CD14-positive monocyte (primary cell): ENCODE measurements at regions not wholly inside any gene's neighbourhood (a gene's known extent, or its start where the extent isn't known, plus 50 kb on each side); places are given as distances from the start of the nearest gene placed in this dataset.
"Not testable (repeated sequence)": the region's sequence is repeated elsewhere in the genome, so short reads cannot be mapped to it uniquely, and the experiment has no call there.

ENCODE experiments used
- DNase-seq, 3 donors: peaks; one replicate each; pipeline ENCODE4 v3.0.0-alpha.2; 2011 to 2022
- H2AFZ ChIP-seq: 2 replicates; pipeline ENCODE4 v1.6.0; 2012; ENCODE audit warnings: mild to moderate bottlenecking, low read depth, low read length, inconsistent platforms; ENCODE audit not compliant: insufficient read depth, poor library complexity, severe bottlenecking
- H3K27ac ChIP-seq, 2 donors: 1 replicate in 1 of 2; 2 replicates in 1 of 2; pipeline ENCODE4 v1.5.1; 2012 to 2013; ENCODE audit warnings: low read length in 2 of 2, control low read depth in 1 of 2, inconsistent platforms in 1 of 2, low read depth in 1 of 2, mild to moderate bottlenecking in 1 of 2
- H3K27me3 ChIP-seq, 2 donors: one replicate each; pipeline versions ENCODE4 v1.6.0 to v1.6.1; 2011 to 2013; ENCODE audit warnings: low read length in 2 of 2; ENCODE audit not compliant: control insufficient read depth in 2 of 2, insufficient read depth in 2 of 2
- H3K36me3 ChIP-seq, 2 donors: replicated peaks in 1 of 2; 1 replicate in 1 of 2; 2 replicates in 1 of 2; pipeline versions ENCODE4 v1.5.1 to v1.6.1; 2012 to 2013; ENCODE audit warnings: low read length in 2 of 2, control low read depth in 1 of 2, inconsistent platforms in 1 of 2, mild to moderate bottlenecking in 1 of 2; ENCODE audit not compliant: insufficient read depth in 2 of 2, control insufficient read depth in 1 of 2
- H3K4me1 ChIP-seq, 2 donors: 1 replicate in 1 of 2; 2 replicates in 1 of 2; pipeline versions ENCODE4 v1.5.1 to v1.6.1; 2012 to 2013; ENCODE audit warnings: low read length in 2 of 2, control low read depth in 1 of 2, inconsistent platforms in 1 of 2, mild to moderate bottlenecking in 1 of 2, moderate library complexity in 1 of 2; ENCODE audit not compliant: insufficient read depth in 2 of 2, control insufficient read depth in 1 of 2
- H3K4me2 ChIP-seq: replicated peaks from 2 replicates; pipeline ENCODE3; 2012; ENCODE audit warnings: low read length, moderate library complexity, mild to moderate bottlenecking; ENCODE audit not compliant: poor library complexity, severe bottlenecking; ENCODE audit errors: extremely low read depth
- H3K4me3 ChIP-seq, 3 experiments: fragments of 200-600 bp in 1 of 3; sonication (generic) in 1 of 3; replicated peaks in 1 of 3; 1 replicate in 2 of 3; 2 replicates in 1 of 3; pipeline ENCODE4 v1.5.1; 2011 to 2013; ENCODE audit warnings: low read length in 3 of 3, mild to moderate bottlenecking in 3 of 3, control low read depth in 2 of 3, low read depth in 2 of 3, inconsistent platforms in 1 of 3, moderate library complexity in 1 of 3
- H3K79me2 ChIP-seq: 2 replicates; pipeline ENCODE4 v1.6.0; 2012; ENCODE audit warnings: mild to moderate bottlenecking, control low read depth, inconsistent platforms, low read length, moderate library complexity; ENCODE audit not compliant: insufficient read depth
- H3K9ac ChIP-seq: 2 replicates; pipeline ENCODE4 v1.6.0; 2017; ENCODE audit warnings: low read length, mild to moderate bottlenecking; ENCODE audit not compliant: insufficient read depth, poor library complexity, severe bottlenecking
- H3K9me3 ChIP-seq, 2 donors: replicated peaks in 1 of 2; 1 replicate in 1 of 2; 2 replicates in 1 of 2; pipeline versions ENCODE4 v1.5.1 to v1.6.1; 2012 to 2013; ENCODE audit warnings: low read length in 2 of 2, control low read depth in 1 of 2; ENCODE audit not compliant: control insufficient read depth in 1 of 2, insufficient read depth in 1 of 2
- H4K20me1 ChIP-seq: 2 replicates; pipeline ENCODE4 v1.6.0; 2012; ENCODE audit warnings: mild to moderate bottlenecking, low read length, control low read depth, moderate library complexity; ENCODE audit not compliant: insufficient read depth
- H3K27ac Mint-ChIP-seq, 7 donors: one replicate each; pipeline ENCODE4 v1.8.0; 2020; ENCODE audit warnings: mild to moderate bottlenecking in 7 of 7, mixed read lengths in 7 of 7, moderate library complexity in 6 of 7, inconsistent platforms in 2 of 7
- H3K27me3 Mint-ChIP-seq, 3 donors: one replicate each; pipeline ENCODE4 v1.8.0; 2021 to 2022; ENCODE audit warnings: low read depth in 3 of 3, mild to moderate bottlenecking in 3 of 3, mixed read lengths in 3 of 3, moderate library complexity in 3 of 3, inconsistent platforms in 1 of 3
- H3K36me3 Mint-ChIP-seq, 2 donors: one replicate each; pipeline ENCODE4 v1.8.0; 2020; ENCODE audit warnings: mixed read lengths in 2 of 2, inconsistent platforms in 1 of 2, mild to moderate bottlenecking in 1 of 2
- H3K4me1 Mint-ChIP-seq: one replicate; pipeline ENCODE4 v1.8.0; 2020; ENCODE audit warnings: mild to moderate bottlenecking, mixed read lengths
- H3K4me3 Mint-ChIP-seq, 2 donors: one replicate each; pipeline ENCODE4 v1.8.0; 2020; ENCODE audit warnings: mild to moderate bottlenecking in 2 of 2, mixed read lengths in 2 of 2, moderate library complexity in 1 of 2
- H3K9me3 Mint-ChIP-seq, 7 donors: one replicate each; pipeline ENCODE4 v1.8.0; 2020 to 2022; ENCODE audit warnings: mixed read lengths in 7 of 7, mild to moderate bottlenecking in 6 of 7, moderate library complexity in 6 of 7, inconsistent platforms in 2 of 7
- WGBS: methylation state at CpG from one replicate; pipeline ENCODE4 v1.1.5; 2013; ENCODE audit warnings: missing lambda C conversion rate; ENCODE audit not compliant: insufficient coverage; 5-methylcytosine and 5-hydroxymethylcytosine counted together
- intact Hi-C, 2 donors: fragments of 100-400 bp; cut with micrococcal nuclease; formaldehyde crosslinking; loops; one replicate each; pipeline versions ENCODE4 v1.15.0 to v1.15.1; 2023
- TF ChIP-seq, protein P1 (sequence below): fragments of 200-600 bp; IDR thresholded peaks from one replicate; pipeline ENCODE4 v1.8.0; 2022; ENCODE audit warnings: antibody characterized with exemption, mild to moderate bottlenecking

DNA sequence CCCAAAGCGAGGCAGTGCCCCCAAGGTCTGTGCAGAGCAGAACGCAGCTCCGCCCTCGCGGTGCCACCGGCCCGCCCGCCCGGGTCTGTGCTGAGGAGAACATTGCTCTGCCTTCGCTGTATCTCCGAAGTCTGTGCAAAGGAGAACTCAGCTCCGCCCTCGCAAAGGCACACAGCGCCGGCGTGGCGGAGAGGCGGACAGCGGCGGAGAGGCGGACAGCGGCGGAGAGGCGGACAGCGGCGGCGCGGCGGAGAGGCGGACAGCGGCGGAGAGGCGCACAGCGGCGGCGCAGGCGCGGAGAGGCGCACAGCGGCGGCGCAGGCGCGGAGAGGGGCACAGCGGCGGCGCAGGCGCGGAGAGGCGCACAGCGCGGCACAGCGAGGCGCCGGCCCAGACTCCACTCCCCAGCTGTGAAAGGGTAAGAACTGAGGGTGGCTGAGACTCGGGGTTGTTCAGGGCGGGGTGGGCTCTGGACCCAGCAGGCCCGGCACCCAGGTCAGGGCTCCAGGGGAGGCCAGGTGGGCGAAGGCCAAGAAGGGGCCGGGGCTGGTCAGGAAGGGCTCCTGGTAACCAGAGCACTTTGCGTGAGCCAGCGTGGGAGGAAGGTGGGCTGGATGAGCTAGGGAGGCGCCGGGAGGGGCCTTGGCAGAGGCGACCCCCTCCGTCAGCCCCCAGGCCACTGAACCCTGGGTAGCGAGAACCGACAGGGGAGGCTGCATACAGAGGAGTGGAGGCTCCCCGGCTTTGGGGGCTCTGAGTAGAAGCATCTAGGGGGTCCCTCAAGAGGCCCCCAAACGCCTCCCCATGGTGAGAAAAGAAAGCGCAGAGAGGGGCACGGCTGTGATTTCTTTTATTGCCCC lies 53.4 kb downstream of the VPREB1 start:
- DNase-seq: peak; percentile 45 to 72 (median 70)
- H3K4me3 ChIP-seq: peak overlapping the region; percentile 79 to 96 (median 80)
- WGBS: under 1% methylated on average over 49 of the region's 72 CpGs
- H3K9me3 Mint-ChIP-seq, intact Hi-C loops, H3K9me3 ChIP-seq, H3K27me3 ChIP-seq, H3K4me1 ChIP-seq, H3K36me3 ChIP-seq, H3K27me3 Mint-ChIP-seq: not testable (repeated sequence)
- peaks cover 15 to 19% of the 10 kb centered on the region in 2 donors for H3K36me3 Mint-ChIP-seq
- H3K27ac Mint-ChIP-seq: peak overlapping the region; percentile 77 to 90 (median 85)
- peak overlapping the region; percentile 85 to 87 for H3K4me3 Mint-ChIP-seq
- TF ChIP-seq, protein P1, sequence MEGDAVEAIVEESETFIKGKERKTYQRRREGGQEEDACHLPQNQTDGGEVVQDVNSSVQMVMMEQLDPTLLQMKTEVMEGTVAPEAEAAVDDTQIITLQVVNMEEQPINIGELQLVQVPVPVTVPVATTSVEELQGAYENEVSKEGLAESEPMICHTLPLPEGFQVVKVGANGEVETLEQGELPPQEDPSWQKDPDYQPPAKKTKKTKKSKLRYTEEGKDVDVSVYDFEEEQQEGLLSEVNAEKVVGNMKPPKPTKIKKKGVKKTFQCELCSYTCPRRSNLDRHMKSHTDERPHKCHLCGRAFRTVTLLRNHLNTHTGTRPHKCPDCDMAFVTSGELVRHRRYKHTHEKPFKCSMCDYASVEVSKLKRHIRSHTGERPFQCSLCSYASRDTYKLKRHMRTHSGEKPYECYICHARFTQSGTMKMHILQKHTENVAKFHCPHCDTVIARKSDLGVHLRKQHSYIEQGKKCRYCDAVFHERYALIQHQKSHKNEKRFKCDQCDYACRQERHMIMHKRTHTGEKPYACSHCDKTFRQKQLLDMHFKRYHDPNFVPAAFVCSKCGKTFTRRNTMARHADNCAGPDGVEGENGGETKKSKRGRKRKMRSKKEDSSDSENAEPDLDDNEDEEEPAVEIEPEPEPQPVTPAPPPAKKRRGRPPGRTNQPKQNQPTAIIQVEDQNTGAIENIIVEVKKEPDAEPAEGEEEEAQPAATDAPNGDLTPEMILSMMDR: peak; percentile 24
- H3K4me2 ChIP-seq: peak overlapping the region; percentile 54
- H3K79me2 ChIP-seq: peaks cover 36% of the 10 kb centered on the region
- H3K27ac ChIP-seq: peak overlapping the region; percentile 82 to 88
- peaks cover 22% of the 10 kb centered on the region for H3K4me1 Mint-ChIP-seq
- peak overlapping the region; percentile 85 for H3K9ac ChIP-seq
- H2AFZ ChIP-seq: peak overlapping the region; percentile 81
- H4K20me1 ChIP-seq: peaks cover 10% of the 10 kb centered on the region

DNA sequence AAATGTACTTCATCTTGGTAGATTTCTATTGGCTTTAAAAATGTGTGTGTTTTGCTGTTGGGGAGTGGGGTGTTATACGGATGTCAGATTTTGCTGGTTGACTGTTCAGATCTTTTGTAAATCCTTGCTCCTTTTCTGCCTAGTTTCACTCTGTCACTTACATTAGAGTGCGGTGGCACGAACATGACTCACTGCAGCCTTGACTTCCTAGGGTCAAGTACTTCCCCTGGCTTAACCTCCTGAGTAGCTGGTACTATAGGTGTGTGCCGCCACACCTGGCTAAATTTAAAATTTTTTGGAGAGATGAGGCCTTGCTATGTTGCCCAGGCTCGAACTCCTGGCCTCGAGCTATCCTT lies 54.0 kb downstream of the VPREB1 start:
- Mint-ChIP-seq H3K36me3 (peaks cover 11 to 16% of the 10 kb centered on the region in 2 donors), H3K4me1 (peaks cover 22% of the 10 kb centered on the region), H3K27ac (peak overlapping the region; percentile 77 to 90 (median 85)), H3K4me3 (peak overlapping the region; percentile 85 to 87)
- DNase-seq, H3K27me3 Mint-ChIP-seq, H3K36me3 ChIP-seq, H3K9me3 Mint-ChIP-seq, H3K4me1 ChIP-seq, H3K27me3 ChIP-seq, H3K9me3 ChIP-seq, H2AFZ ChIP-seq, intact Hi-C loops: not testable (repeated sequence)
- Histone ChIP-seq H3K9ac (peak overlapping the region; percentile 85), H3K4me2 (peak overlapping the region; percentile 44), H3K27ac (peak overlapping the region; percentile 82 to 88), H4K20me1 (peaks cover 10% of the 10 kb centered on the region), H3K79me2 (peaks cover 38% of the 10 kb centered on the region), H3K4me3 (peak overlapping the region; percentile 54 to 96 (median 80))
- no CpG with 5 or more reads among the region's 6 CpGs for WGBS

DNA sequence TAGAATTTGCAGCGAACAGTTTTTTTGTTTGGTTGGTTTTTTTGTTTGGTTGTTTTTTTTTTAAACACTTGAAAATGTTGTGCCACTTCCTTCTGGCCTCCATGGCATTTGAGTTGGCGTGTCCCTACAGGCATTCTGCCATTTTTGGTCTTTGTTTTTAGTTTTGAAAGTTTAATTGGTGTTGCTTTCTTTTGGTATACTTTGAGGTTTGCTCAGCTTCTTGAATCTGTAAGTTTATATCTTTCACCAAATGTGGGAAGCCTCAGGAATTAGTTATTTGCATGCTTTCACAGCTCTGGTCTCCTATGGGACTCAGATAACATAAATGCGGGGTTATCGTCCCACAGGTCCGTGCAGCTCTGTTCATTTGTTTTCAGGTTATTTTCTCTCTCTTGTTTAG lies 55.9 kb downstream of the VPREB1 start:
- intact Hi-C loops, H3K27ac ChIP-seq, H3K4me3 ChIP-seq, H3K27me3 ChIP-seq, H3K9me3 ChIP-seq, H3K9me3 Mint-ChIP-seq, DNase-seq, H3K4me2 ChIP-seq, H3K9ac ChIP-seq, H2AFZ ChIP-seq, H3K27me3 Mint-ChIP-seq, H3K27ac Mint-ChIP-seq, H3K4me1 ChIP-seq, H3K4me3 Mint-ChIP-seq: not testable (repeated sequence)
- WGBS: 100% methylated on average over 1 of the region's 5 CpGs
- Mint-ChIP-seq H3K36me3 (peaks cover 20 to 24% of the 10 kb centered on the region in 2 donors), H3K4me1 (peaks cover 22% of the 10 kb centered on the region)
- Histone ChIP-seq H3K79me2 (peaks cover 35% of the 10 kb centered on the region), H4K20me1 (peaks cover 10% of the 10 kb centered on the region), H3K36me3 (peaks cover 8 to 15% of the 10 kb centered on the region in 2 donors)

DNA sequence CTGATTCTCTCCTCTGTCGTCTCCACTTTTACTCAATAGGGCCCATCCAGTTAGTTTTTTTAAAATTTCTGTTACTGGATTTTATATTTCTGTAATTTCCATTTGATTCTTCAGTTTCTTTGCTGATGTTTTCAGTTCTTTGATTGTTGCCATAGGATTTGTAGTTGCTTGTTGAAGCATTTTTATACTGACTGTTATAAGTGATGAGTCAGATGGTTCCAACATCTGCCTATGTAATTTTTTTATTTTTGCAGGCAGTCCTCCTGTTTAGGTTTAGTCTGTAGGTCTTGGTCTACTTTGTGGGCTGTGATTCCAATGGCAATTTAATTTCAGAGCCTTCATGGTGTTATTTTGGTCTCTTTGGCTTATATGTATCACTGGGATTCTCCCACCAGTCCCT lies 56.4 kb downstream of the VPREB1 start:
- H3K27ac Mint-ChIP-seq, intact Hi-C loops: not testable (repeated sequence)
- H3K79me2 ChIP-seq: peaks cover 32% of the 10 kb centered on the region

More for the DNA sequence above, 56.4 kb downstream of the VPREB1 start:
- H3K27me3 ChIP-seq, H3K4me2 ChIP-seq, H3K9ac ChIP-seq, H3K4me3 ChIP-seq, H3K4me1 ChIP-seq, H3K9me3 ChIP-seq, H3K27me3 Mint-ChIP-seq, DNase-seq, H2AFZ ChIP-seq, H3K27ac ChIP-seq, H3K4me3 Mint-ChIP-seq, H3K9me3 Mint-ChIP-seq: not testable (repeated sequence)
- peaks cover 10% of the 10 kb centered on the region for H4K20me1 ChIP-seq
- H3K4me1 Mint-ChIP-seq: peaks cover 19% of the 10 kb centered on the region
- peaks cover 10 to 18% of the 10 kb centered on the region in 2 donors for H3K36me3 ChIP-seq
- H3K36me3 Mint-ChIP-seq: peaks cover 23 to 28% of the 10 kb centered on the region in 2 donors
- no CpG with 5 or more reads among the region's 1 CpG for WGBS
